ENCODE measurements at regions not wholly inside any gene's neighbourhood (a gene's known extent, or its start where the extent isn't known, plus 50 kb on each side); places are given as distances from the start of the nearest gene placed in this dataset.
"Not testable (repeated sequence)": the region's sequence is repeated elsewhere in the genome, so short reads cannot be mapped to it uniquely, and the experiment has no call there.

DNA sequence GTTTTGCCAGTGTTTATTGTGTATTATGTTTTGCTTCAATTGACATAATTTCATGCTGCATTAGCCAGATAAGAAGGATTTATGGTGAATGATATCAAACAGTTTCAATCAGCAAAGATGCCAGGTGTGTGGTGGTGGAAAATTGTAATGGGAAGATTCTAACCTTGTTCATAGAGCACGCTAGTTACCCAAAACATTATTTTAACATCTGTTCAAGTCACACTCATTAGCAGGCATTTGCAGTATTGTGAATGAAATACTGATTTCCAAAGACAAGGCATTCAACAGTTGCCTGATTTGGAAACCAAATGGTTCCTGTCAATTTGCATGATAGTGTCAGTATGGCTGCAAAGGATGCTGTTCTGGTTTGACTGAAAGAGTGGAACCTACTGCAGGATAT is 129.7 kb downstream of the EPC1 start:
- H3K27me3 Mint-ChIP-seq: peaks cover 10% of the 10 kb centered on the region
- H3K9me3 Mint-ChIP-seq: peaks cover 4 to 17% (median 13%) of the 10 kb centered on the region in 3 donors
- H3K4me3 Mint-ChIP-seq: no peak overlapping the region
- no peak overlapping the region for H3K27ac Mint-ChIP-seq
- peaks cover 0 to 3% (median 0%) of the 10 kb centered on the region in 3 donors for H3K4me1 Mint-ChIP-seq
- H3K36me3 Mint-ChIP-seq: peaks cover 1% of the 10 kb centered on the region

DNA sequence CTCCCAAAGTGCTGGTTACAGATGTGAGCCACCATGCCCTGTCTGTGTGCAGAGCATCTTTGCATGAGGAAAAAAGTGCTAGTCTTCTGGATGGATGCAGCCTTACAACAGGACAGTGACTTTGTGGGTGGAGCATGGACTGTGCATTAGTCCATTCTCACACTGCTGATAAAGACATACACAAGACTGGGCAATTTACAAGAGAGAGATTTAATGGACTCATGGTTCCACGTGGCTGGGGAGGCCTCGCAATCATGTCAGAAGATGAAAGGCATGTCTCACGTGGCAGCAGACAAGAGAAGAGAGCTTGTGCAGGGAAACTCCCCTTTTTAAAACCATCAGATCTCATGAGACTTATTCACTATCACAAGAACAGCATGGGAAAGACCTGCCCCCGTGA is 133.1 kb downstream of the EPC1 start:
- peaks cover 14% of the 10 kb centered on the region for H3K27me3 Mint-ChIP-seq
- not testable (repeated sequence) for H3K4me1 Mint-ChIP-seq, H3K9me3 Mint-ChIP-seq, H3K27ac Mint-ChIP-seq, H3K36me3 Mint-ChIP-seq, H3K4me3 Mint-ChIP-seq

DNA sequence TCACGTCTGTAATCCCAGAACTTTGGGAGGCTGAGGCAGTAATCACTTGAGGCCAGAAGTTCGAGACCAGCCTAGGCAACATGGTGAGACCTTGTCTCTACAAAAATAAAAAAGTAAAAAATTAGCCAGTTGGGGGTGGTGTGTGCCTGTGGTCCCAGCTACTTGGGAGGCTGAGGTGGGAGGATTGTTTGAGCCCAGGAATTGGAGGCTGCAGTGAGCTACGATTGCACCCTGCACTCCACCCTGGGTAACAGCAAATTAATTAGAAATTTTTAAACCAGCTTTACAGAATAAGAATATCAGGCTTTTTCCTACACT is 136.0 kb downstream of the EPC1 start:
- Mint-ChIP-seq H3K4me1 (peaks cover 0 to 3% (median 0%) of the 10 kb centered on the region in 3 donors), H3K27ac (no peak overlapping the region), H3K9me3 (peaks cover 0 to 2% (median 0%) of the 10 kb centered on the region in 3 donors), H3K36me3 (no peaks in the 10 kb centered on the region), H3K27me3 (peaks cover 10% of the 10 kb centered on the region), H3K4me3 (no peak overlapping the region)

DNA sequence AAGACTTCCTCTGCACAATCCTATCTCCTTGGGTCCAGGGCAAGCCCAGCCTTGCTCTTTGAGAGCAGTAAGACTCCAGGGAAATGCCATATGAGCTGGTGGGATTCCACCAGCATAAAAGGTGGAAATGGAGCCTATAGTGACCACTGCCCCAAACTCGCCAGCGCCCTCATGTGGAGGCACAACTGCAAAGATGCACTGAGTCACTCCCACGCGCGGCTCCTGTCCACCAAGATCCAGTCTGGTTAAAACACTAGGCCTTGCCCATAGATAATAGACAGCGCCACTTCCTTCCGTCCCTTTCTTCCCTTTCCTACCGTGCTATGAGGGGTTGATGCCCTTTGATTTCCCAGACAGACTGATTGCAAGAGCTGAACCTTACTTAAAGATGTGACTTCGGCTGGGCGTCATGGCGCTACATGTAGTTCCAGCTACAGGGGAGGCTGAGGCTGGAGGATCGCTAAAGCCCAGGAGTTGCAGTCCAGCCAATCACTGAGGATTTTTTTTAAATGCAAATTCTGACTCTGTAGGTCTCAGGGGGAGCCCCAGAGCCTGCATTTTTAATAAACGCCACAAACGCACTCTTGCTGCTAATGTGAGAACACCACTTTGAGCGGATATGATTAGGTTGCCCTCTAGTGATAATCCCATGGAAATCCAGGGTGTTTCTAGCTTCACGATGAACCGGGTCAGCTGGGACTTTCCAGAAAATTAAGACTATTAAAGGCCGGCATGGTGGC is 136.5 kb downstream of the EPC1 start:
- H3K9me3 Mint-ChIP-seq: peaks cover 0 to 2% (median 0%) of the 10 kb centered on the region in 3 donors
- H3K27me3 Mint-ChIP-seq: peaks cover 8% of the 10 kb centered on the region
- peaks cover 0 to 3% (median 0%) of the 10 kb centered on the region in 3 donors for H3K4me1 Mint-ChIP-seq
- H3K4me3 Mint-ChIP-seq: peak overlapping the region in 1 of 4 donors; percentile 13
- H3K36me3 Mint-ChIP-seq: no peaks in the 10 kb centered on the region
- H3K27ac Mint-ChIP-seq: no peak overlapping the region

DNA sequence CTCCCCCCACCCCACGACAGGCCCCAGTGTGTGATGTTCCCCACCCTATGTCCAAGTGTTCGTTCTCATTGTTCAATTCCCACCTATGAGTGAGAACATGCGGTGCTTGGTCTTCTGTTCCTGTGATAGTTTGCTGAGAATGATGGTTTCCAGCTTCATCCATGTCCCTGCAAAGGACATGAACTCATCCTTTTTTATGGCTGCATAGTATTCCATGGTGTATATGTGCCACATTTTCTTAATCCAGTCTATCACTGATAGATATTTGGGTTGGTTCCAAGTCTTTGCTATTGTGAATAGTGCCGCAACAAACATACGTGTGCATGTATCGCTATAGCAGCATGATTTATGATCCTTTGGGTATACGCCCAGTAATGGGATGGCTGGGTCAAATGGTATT is 139.0 kb downstream of the EPC1 start:
- H3K27ac Mint-ChIP-seq, H3K4me1 Mint-ChIP-seq, H3K27me3 Mint-ChIP-seq, H3K4me3 Mint-ChIP-seq, H3K36me3 Mint-ChIP-seq, H3K9me3 Mint-ChIP-seq: not testable (repeated sequence)

DNA sequence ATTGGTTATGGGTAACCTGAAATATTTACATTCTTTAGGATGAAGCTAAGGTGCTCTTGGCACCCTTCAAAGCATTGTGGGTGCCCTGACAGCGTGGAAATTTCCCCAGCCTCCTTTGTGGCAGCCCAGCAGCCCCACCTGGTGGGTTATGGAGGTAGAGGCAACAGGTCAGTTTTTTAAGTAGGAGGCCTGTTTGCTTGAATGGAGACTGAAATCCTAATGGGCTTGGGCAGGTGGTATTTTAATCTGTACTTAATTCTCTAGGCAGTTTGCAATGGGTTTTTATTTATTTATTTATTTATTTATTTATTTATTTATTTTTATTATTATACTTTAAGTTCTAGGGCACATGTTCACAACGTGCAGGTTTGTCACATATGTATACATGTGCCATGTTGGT is 139.4 kb downstream of the EPC1 start:
- Mint-ChIP-seq H3K36me3 (no peaks in the 10 kb centered on the region), H3K4me1 (no peaks in the 10 kb centered on the region), H3K27ac (peak overlapping the region in 1 of 3 donors; percentile 59), H3K9me3 (peaks cover 0 to 4% (median 1%) of the 10 kb centered on the region in 3 donors), H3K27me3 (peaks cover 4% of the 10 kb centered on the region), H3K4me3 (no peak overlapping the region)

DNA sequence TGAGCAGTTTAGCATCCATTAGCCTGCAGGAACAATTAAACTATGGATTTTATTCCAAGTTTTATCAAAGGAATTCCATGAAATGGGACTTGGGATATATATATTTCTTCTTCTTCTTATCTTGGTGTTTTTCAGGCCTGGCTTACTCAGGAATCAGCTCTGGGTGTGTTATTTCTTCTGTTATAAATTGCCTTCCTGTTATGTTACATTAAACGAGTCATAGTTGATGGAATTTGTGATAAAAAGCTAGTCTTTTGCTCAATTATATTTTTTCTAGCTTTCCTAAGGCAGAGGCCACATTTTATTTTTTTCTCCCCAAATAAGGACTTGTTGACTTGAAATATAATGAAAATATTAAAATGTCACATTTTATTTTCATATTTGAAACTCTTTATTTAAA is 141.3 kb downstream of the EPC1 start:
- Mint-ChIP-seq H3K27ac (no peak overlapping the region), H3K4me1 (no peaks in the 10 kb centered on the region), H3K36me3 (no peaks in the 10 kb centered on the region), H3K4me3 (no peak overlapping the region), H3K9me3 (peaks cover 0 to 4% (median 2%) of the 10 kb centered on the region in 3 donors), H3K27me3 (peaks cover 4% of the 10 kb centered on the region)

DNA sequence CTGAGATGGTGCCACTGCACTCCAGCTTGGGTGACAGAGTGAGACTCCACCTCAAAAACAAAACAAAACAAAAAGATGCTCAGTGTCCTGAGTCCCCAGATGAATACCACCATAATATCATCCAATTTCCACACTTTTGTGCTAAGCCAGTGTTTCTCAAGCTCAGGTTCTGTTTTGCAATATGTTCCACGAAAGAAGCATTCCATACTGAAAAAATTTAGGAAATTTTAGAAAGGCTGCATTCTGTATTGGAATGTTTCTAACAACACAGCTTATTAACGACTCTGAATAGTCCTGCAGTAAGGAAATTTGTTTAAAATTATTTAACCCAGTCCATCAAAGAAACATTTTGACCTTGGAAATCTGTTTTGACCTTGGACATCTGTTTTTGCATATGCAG is 142.4 kb downstream of the EPC1 start:
- Mint-ChIP-seq H3K27ac (no peak overlapping the region), H3K36me3 (no peaks in the 10 kb centered on the region), H3K4me1 (peaks cover 0 to 5% (median 5%) of the 10 kb centered on the region in 3 donors), H3K27me3 (no peaks in the 10 kb centered on the region), H3K9me3 (peaks cover 0 to 4% (median 2%) of the 10 kb centered on the region in 3 donors), H3K4me3 (no peak overlapping the region)

DNA sequence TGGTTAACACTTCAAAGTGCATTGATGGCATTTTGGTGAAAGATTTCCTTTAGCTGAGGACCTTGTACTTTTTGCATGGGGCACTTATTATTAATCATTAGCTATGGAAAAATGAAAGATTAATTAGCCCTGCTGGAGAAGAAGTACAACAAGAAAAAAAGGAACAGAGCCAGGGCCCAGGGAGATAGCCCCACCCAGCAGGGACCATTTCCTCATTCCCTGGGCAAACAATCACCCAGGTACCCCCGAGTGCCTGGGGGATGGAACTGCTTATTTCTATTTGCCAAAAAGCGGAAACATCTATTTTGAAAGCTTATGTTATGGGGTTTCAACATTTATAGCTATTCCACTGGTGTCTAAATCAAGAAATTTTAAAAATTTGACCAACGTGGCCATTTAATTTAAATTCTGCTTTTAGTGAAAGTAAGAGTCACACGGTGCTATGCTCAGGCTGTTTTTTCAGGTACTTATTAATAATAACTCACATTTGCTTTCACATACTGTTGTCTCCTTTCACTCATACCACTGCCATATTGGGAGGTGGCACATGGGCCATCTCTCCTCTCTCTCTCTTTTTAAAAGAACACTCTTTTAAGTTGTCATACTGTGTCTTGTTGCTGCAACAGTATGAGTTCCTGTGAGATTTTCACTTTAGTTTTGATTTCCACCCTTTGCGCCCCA is 143.6 kb upstream of the KIF5B start:
- no peak overlapping the region for H3K4me3 Mint-ChIP-seq
- no peak overlapping the region for H3K27ac Mint-ChIP-seq
- peaks cover 3% of the 10 kb centered on the region for H3K27me3 Mint-ChIP-seq
- H3K36me3 Mint-ChIP-seq: peaks cover 1% of the 10 kb centered on the region
- H3K4me1 Mint-ChIP-seq: peaks cover 0 to 5% (median 5%) of the 10 kb centered on the region in 3 donors
- peaks cover 0 to 4% (median 2%) of the 10 kb centered on the region in 3 donors for H3K9me3 Mint-ChIP-seq

DNA sequence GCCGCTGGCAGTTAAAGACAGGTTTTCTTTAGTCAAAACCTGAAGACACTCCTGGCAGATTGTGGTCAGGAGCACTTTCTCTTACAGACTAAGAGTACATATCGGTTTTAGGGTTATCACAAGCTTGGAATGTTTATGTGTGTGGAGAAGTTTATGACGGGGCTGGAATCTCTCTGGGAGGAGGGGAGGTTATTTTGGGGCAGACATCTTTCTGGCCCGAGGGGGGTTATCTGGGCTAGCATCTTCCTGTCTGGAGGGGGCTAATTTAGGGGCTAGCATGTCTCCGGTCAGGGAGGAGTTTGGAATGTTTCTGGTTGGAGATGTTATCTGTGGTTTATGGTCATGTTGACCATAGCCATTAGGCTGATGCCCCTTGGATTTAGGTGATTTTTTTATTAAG is 141.2 kb upstream of the KIF5B start:
- Mint-ChIP-seq H3K36me3 (peaks cover 1% of the 10 kb centered on the region), H3K9me3 (no peaks in the 10 kb centered on the region), H3K27ac (no peak overlapping the region), H3K4me1 (peaks cover 0 to 5% (median 5%) of the 10 kb centered on the region in 3 donors), H3K27me3 (peaks cover 3% of the 10 kb centered on the region), H3K4me3 (no peak overlapping the region)

DNA sequence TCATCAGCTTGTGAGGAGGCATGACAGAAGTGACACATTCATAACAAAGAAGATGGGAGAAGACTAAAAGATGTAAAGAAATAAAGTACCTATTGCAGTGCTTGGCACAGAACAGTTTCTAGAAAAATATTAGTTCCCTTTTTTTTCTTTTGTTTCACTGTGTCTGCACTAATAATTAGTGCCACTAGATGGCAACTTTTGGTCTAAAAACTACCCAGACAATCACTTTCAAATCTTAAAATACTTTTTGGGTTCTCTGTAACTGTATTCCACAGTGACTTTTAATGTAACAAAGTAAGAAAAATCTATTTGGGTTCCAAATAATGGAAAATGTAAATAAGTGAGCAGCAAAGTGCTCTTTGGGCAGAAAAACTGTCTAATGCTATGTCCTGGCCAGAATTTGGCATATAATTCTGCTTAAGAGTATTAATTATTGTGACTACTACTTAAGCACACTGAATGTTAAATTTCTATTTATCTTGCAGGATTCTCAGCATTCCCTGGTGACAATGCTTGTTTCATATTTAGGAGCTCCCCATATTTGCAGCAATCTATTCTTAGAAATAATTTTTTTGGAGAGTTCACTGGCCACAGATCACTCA is 134.8 kb upstream of the KIF5B start:
- no peak overlapping the region for H3K4me3 Mint-ChIP-seq
- H3K27ac Mint-ChIP-seq: no peak overlapping the region
- H3K4me1 Mint-ChIP-seq: peaks cover 0 to 4% (median 3%) of the 10 kb centered on the region in 3 donors

DNA sequence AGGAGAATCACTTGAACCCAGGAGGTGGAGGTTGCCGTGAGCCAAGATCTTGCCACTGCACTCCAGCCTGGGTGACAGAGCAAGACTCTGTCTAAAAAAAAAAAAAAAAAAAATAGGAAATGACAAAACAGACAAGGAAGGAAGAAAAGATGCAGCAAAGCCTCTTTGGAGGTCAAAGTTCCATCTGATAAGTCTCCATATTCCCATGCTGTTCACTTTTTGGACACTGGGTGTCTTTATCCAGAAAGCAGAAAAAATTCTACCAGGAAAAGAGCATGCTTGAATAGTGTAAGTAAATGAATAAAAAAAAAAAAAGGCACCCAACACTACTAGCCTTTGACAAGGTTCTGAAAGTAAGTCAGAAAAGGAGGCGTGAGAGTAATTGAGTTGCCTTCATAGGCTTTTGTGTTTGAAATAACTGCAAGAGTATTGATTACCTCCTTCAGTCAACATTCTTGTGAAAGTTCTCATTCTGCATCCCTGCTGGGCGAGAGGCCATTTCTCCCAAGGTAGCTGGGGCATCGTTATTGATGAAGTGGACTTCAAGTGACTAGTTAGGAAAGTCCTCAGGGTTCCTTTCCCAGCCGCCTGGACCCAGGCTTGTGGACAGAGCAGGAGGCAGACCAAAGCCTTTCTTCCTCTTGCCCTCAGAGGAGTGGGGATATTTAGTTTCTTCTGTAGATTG is 133.3 kb upstream of the KIF5B start:
- peaks cover 0 to 4% (median 3%) of the 10 kb centered on the region in 3 donors for H3K4me1 Mint-ChIP-seq
- no peaks in the 10 kb centered on the region for H3K36me3 Mint-ChIP-seq
- no peak overlapping the region for H3K4me3 Mint-ChIP-seq
- no peak overlapping the region for H3K27ac Mint-ChIP-seq
- peaks cover 1% of the 10 kb centered on the region for H3K27me3 Mint-ChIP-seq
- no peaks in the 10 kb centered on the region for H3K9me3 Mint-ChIP-seq

More for the DNA sequence above, 134.8 kb upstream of the KIF5B start:
- no peaks in the 10 kb centered on the region for H3K9me3 Mint-ChIP-seq
- no peaks in the 10 kb centered on the region for H3K36me3 Mint-ChIP-seq
- peaks cover 1% of the 10 kb centered on the region for H3K27me3 Mint-ChIP-seq

DNA sequence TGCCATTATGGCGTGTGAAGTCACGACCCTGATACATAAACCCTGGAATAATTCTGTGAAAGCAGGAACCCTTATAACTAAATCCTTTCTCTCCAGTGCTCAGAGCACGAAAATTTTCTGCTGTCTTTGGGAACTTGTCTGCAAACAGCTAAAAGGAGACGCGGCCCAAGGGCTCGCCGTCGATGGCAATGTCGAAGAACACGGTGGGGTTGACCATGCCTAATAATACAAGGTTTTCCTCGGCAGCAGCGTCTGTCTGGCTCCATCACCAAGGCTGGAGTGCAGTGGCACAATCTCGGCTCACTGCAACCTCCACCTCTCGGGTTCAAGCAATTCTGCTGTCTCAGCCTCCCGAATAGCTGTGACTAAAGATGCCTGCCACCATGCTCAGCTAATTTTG is 132.4 kb upstream of the KIF5B start:
- peak overlapping the region in 1 of 3 donors; percentile 7 for H3K27ac Mint-ChIP-seq
- H3K4me1 Mint-ChIP-seq, H3K36me3 Mint-ChIP-seq, H3K9me3 Mint-ChIP-seq, H3K4me3 Mint-ChIP-seq, H3K27me3 Mint-ChIP-seq: not testable (repeated sequence)

DNA sequence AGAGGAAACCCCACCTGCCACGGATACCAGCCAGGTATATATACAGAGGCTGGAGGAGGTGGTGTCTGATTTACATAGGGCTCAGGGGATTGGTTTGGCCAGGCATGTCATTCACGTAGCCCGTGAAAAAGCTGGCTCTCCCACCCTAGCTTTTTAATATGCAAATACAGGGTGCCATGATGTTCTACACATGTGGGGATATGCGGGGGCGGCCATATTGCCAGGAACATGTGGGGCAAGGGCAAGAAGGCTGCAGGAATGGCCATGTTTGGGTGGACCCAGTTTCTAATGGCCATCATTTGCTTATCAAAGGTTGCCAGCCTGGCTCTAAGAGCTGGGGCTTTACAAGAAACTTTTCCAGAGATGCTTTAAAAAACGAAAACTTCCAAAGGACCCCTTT is 131.5 kb upstream of the KIF5B start:
- H3K4me1 Mint-ChIP-seq: peaks cover 0 to 4% (median 3%) of the 10 kb centered on the region in 3 donors
- H3K27me3 Mint-ChIP-seq: peaks cover 1% of the 10 kb centered on the region
- H3K36me3 Mint-ChIP-seq: no peaks in the 10 kb centered on the region
- no peaks in the 10 kb centered on the region for H3K9me3 Mint-ChIP-seq
- H3K4me3 Mint-ChIP-seq: no peak overlapping the region
- peak overlapping the region in 1 of 3 donors; percentile 31 for H3K27ac Mint-ChIP-seq

DNA sequence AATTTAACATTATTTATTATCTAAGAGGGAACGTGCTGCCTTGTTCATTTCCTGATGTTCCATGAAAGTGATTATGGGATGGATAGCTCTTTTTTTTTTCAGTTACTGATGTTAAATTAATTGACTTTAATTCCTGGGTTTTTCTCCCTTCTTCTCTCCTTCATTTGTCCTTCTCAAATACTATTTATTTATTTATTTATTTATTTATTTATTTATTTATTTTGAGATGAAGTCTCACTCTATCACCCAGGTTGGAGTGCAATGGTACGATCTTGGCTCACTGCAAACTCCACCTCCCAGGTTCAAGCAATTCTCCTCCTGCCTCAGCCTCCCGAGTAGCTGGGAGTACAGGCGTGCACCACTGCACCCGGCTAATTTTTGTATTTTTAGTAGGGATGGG is 127.4 kb upstream of the KIF5B start:
- H3K4me3 Mint-ChIP-seq, H3K9me3 Mint-ChIP-seq, H3K27me3 Mint-ChIP-seq, H3K27ac Mint-ChIP-seq, H3K4me1 Mint-ChIP-seq, H3K36me3 Mint-ChIP-seq: not testable (repeated sequence)

Measured in IgD-negative memory B cell (primary cell).